ENCODE measurements at regions not wholly inside any gene's neighbourhood (a gene's known extent, or its start where the extent isn't known, plus 50 kb on each side); places are given as distances from the start of the nearest gene placed in this dataset.

DNA sequence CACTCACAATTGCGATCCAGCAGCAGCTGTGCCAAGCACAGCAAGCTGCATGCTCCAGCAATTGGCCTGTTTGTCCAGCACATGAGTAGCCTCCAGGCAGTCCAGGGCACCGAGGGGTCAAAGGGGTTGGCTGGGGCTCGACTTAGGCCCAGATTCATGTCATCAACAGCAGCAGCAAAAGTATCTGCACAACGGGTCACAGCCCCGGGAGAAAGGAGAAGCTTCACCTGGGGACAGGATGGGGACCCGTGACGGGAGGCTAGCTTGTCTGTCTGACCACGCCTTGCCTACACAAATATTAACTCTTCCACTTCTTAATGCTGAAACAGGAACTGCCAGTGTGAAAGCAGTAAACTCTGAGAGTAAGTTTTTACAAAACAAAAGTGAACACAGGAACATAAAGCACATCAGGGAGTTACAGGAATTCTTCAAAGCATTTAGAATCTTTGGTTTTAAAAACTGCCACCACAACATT, 191.2 kb downstream of the PIK3R1 start:
- TF ChIP-seq POLR2A (IDR thresholded peaks at IDR 0.05; ENCODE audit: low read depth, low read length) (no peak), TAF1 (IDR thresholded peaks at IDR 0.05; ENCODE audit: borderline replicate concordance, low read depth, low read length) (no peak)

Measured in GM12892 (cell line).